Vagina (tissue), 2 donors: ENCODE measurements at regions not wholly inside any gene's neighbourhood (a gene's known extent, or its start where the extent isn't known, plus 50 kb on each side); places are given as distances from the start of the nearest gene placed in this dataset.

ENCODE experiments used
- CTCF ChIP-seq, 3 experiments: fragments of 450-650 bp in 2 of 3; fragments of 200-600 bp in 1 of 3; sonication (generic) in 1 of 3; IDR thresholded peaks; one replicate each; pipeline ENCODE4 v1.5.1; 2017 to 2019; ENCODE audit warnings: antibody characterized with exemption in 3 of 3, mild to moderate bottlenecking in 2 of 3, moderate library complexity in 2 of 3
- POLR2A ChIP-seq, 2 donors: fragments of 450-650 bp; IDR thresholded peaks; one replicate each; pipeline ENCODE4 v1.6.1; 2017; ENCODE audit warnings: antibody characterized with exemption in 2 of 2, mild to moderate bottlenecking in 2 of 2, moderate library complexity in 2 of 2
- POLR2AphosphoS5 ChIP-seq, 2 donors: sonication (generic); formaldehyde crosslinking; IDR thresholded peaks; one replicate each; pipeline ENCODE4 v1.9.0; 2017; ENCODE audit warnings: antibody characterized with exemption in 2 of 2, mild to moderate bottlenecking in 2 of 2, low read depth in 1 of 2; ENCODE audit not compliant: insufficient read depth in 1 of 2

- TF ChIP-seq CTCF (IDR thresholded peaks at IDR 0.05) (no peak), POLR2A (IDR thresholded peaks at IDR 0.05) (no peak), POLR2AphosphoS5 (IDR thresholded peaks at IDR 0.05; ENCODE audit: insufficient read depth in 1 of 2, low read depth in 1 of 2) (no peak)
Observed at GRCh38 chr20:47438464-47439381, 63.0 kb upstream of the NCOA3 start.
